ENCODE measurements at regions not wholly inside any gene's neighbourhood (a gene's known extent, or its start where the extent isn't known, plus 50 kb on each side); places are given as distances from the start of the nearest gene placed in this dataset.

GRCh38 chr15:66832664-66833063, 130.6 kb downstream of the SMAD6 start:
- no peaks in the 10 kb centered on the region for H3K36me3 ChIP-seq (ENCODE audit: insufficient read depth)
- no peak overlapping the region for H3K4me3 ChIP-seq (IDR thresholded peaks at IDR 0.05; ENCODE audit: insufficient read depth, low read depth, low read length)
- no peak overlapping the region for H3K4me2 ChIP-seq
- H2AFZ ChIP-seq (ENCODE audit: low read depth), result no peak overlapping the region
- TF ChIP-seq CTCF (conservative IDR thresholded peaks at IDR 0.05; ENCODE audit: low read depth, low read length), result no peak
- H3K4me1 ChIP-seq (ENCODE audit: low read depth, poor library complexity, severe bottlenecking), result no peaks in the 10 kb centered on the region
- H3K9ac ChIP-seq, result no peak overlapping the region
- H3K27ac ChIP-seq, result no peak overlapping the region
- H3K27me3 ChIP-seq (ENCODE audit: insufficient read depth, low read depth), result no peaks in the 10 kb centered on the region
- no peaks in the 10 kb centered on the region for H3K79me2 ChIP-seq (ENCODE audit: insufficient read depth, low read depth)
- H4K20me1 ChIP-seq (ENCODE audit: insufficient read depth), result no peaks in the 10 kb centered on the region

GRCh38 chr15:66833371-66833770, 131.3 kb downstream of the SMAD6 start:
- no peaks in the 10 kb centered on the region for H3K27me3 ChIP-seq (ENCODE audit: insufficient read depth, low read depth)
- H3K4me2 ChIP-seq, result no peak overlapping the region
- no peaks in the 10 kb centered on the region for H3K36me3 ChIP-seq (ENCODE audit: insufficient read depth)
- H3K79me2 ChIP-seq (ENCODE audit: insufficient read depth, low read depth), result no peaks in the 10 kb centered on the region
- H2AFZ ChIP-seq (ENCODE audit: low read depth), result no peak overlapping the region
- H3K4me3 ChIP-seq (IDR thresholded peaks at IDR 0.05; ENCODE audit: insufficient read depth, low read depth, low read length), result no peak overlapping the region
- no peak overlapping the region for H3K27ac ChIP-seq
- no peaks in the 10 kb centered on the region for H3K4me1 ChIP-seq (ENCODE audit: low read depth, poor library complexity, severe bottlenecking)
- no peaks in the 10 kb centered on the region for H4K20me1 ChIP-seq (ENCODE audit: insufficient read depth)
- no peak for TF ChIP-seq CTCF (conservative IDR thresholded peaks at IDR 0.05; ENCODE audit: low read depth, low read length)
- no peak overlapping the region for H3K9ac ChIP-seq

GRCh38 chr15:66833803-66834202, 131.8 kb downstream of the SMAD6 start:
- no peaks in the 10 kb centered on the region for H3K27me3 ChIP-seq (ENCODE audit: insufficient read depth, low read depth)
- no peaks in the 10 kb centered on the region for H3K4me1 ChIP-seq (ENCODE audit: low read depth, poor library complexity, severe bottlenecking)
- H3K4me3 ChIP-seq (IDR thresholded peaks at IDR 0.05; ENCODE audit: insufficient read depth, low read depth, low read length), result no peak overlapping the region
- H3K27ac ChIP-seq, result no peak overlapping the region
- no peaks in the 10 kb centered on the region for H3K79me2 ChIP-seq (ENCODE audit: insufficient read depth, low read depth)
- H3K9ac ChIP-seq, result no peak overlapping the region
- H3K4me2 ChIP-seq, result no peak overlapping the region
- no peaks in the 10 kb centered on the region for H3K36me3 ChIP-seq (ENCODE audit: insufficient read depth)
- H4K20me1 ChIP-seq (ENCODE audit: insufficient read depth), result no peaks in the 10 kb centered on the region
- H2AFZ ChIP-seq (ENCODE audit: low read depth), result no peak overlapping the region
- TF ChIP-seq CTCF (conservative IDR thresholded peaks at IDR 0.05; ENCODE audit: low read depth, low read length), result no peak

GRCh38 chr15:66834881-66835878, 133.1 kb downstream of the SMAD6 start:
- Histone ChIP-seq H3K36me3 (ENCODE audit: insufficient read depth) (no peaks in the 10 kb centered on the region), H3K79me2 (ENCODE audit: insufficient read depth, low read depth) (no peaks in the 10 kb centered on the region), H3K9ac (no peak overlapping the region), H3K27me3 (ENCODE audit: insufficient read depth, low read depth) (no peaks in the 10 kb centered on the region), H3K27ac (no peak overlapping the region), H3K4me3 (IDR thresholded peaks at IDR 0.05; ENCODE audit: insufficient read depth, low read depth, low read length) (no peak overlapping the region), H3K4me2 (no peak overlapping the region), H4K20me1 (ENCODE audit: insufficient read depth) (no peaks in the 10 kb centered on the region), H2AFZ (ENCODE audit: low read depth) (no peak overlapping the region), H3K4me1 (ENCODE audit: low read depth, poor library complexity, severe bottlenecking) (no peaks in the 10 kb centered on the region)
- TF ChIP-seq CTCF (conservative IDR thresholded peaks at IDR 0.05; ENCODE audit: low read depth, low read length), result no peak
